DOHH2 (cell line): ENCODE measurements at regions not wholly inside any gene's neighbourhood (a gene's known extent, or its start where the extent isn't known, plus 50 kb on each side); places are given as distances from the start of the nearest gene placed in this dataset.

Experiments used
- H3F3A ChIP-seq: fragments of 200-600 bp; sonication (generic), shearing (Covaris generic); 2 replicates; pipeline ENCODE4 v1.6.0; 2016; ENCODE audit warnings: antibody characterized with exemption, mild to moderate bottlenecking; ENCODE audit not compliant: control insufficient read depth, insufficient read depth
- H3K27ac ChIP-seq: fragments of 200-600 bp; sonication (generic); 2 replicates; pipeline ENCODE4 v1.5.1; 2014; ENCODE audit warnings: low read depth, mild to moderate bottlenecking, low read length, moderate library complexity
- H3K27me3 ChIP-seq: fragments of 200-600 bp; sonication (generic); 2 replicates; pipeline ENCODE4 v1.6.1; 2014; ENCODE audit warnings: mild to moderate bottlenecking, low read length, mixed read lengths; ENCODE audit not compliant: control insufficient read depth
- H3K36me3 ChIP-seq: fragments of 200-600 bp; sonication (generic); 2 replicates; pipeline ENCODE4 v1.6.1; 2014; ENCODE audit warnings: mild to moderate bottlenecking, low read length, moderate library complexity, mixed read lengths; ENCODE audit not compliant: control insufficient read depth
- H3K4me1 ChIP-seq: fragments of 200-600 bp; sonication (generic); 2 replicates; pipeline ENCODE4 v1.6.1; 2014; ENCODE audit warnings: mild to moderate bottlenecking, low read length, mixed read lengths; ENCODE audit not compliant: control insufficient read depth
- H3K4me2 ChIP-seq: fragments of 200-600 bp; sonication (generic); 2 replicates; pipeline ENCODE4 v1.6.0; 2014; ENCODE audit warnings: mild to moderate bottlenecking, low read length, moderate library complexity
- H3K4me3 ChIP-seq: fragments of 200-600 bp; sonication (generic); 2 replicates; pipeline ENCODE4 v1.5.1; 2014; ENCODE audit warnings: mild to moderate bottlenecking, low read length, mixed read lengths
- H3K79me2 ChIP-seq: fragments of 200-600 bp; sonication (generic); 2 replicates; pipeline ENCODE4 v1.6.1; 2014; ENCODE audit warnings: mild to moderate bottlenecking, low read length, mixed read lengths; ENCODE audit not compliant: control insufficient read depth
- H3K9me2 ChIP-seq: fragments of 200-600 bp; sonication (generic); replicated peaks from 2 replicates; pipeline ENCODE4 v1.6.1; 2014; ENCODE audit warnings: mild to moderate bottlenecking, low read length, mixed read lengths; ENCODE audit not compliant: control insufficient read depth
- H3K9me3 ChIP-seq: fragments of 200-600 bp; sonication (generic); 2 replicates; pipeline ENCODE4 v1.6.1; 2014; ENCODE audit warnings: antibody characterized with exemption, low read length, mixed read lengths; ENCODE audit not compliant: control insufficient read depth, insufficient read depth
- H4K20me1 ChIP-seq: fragments of 200-600 bp; sonication (generic); 2 replicates; pipeline ENCODE4 v1.6.0; 2014; ENCODE audit warnings: low read depth, mild to moderate bottlenecking, antibody characterized with exemption, low read length, moderate library complexity; ENCODE audit not compliant: control insufficient read depth, insufficient read depth
- CTCF ChIP-seq: fragments of 200-600 bp; sonication (generic); IDR thresholded peaks from one replicate; pipeline ENCODE4 v1.5.1; 2014; ENCODE audit warnings: antibody characterized with exemption, mild to moderate bottlenecking, low read depth, low read length; ENCODE audit not compliant: poor library complexity, severe bottlenecking
- EZH2phosphoT487 ChIP-seq: fragments of 200-600 bp; sonication (generic); IDR thresholded peaks from 2 replicates; pipeline ENCODE4 v1.6.1; 2017; ENCODE audit warnings: borderline replicate concordance, mild to moderate bottlenecking, antibody characterized with exemption, low read length, moderate library complexity, mixed read lengths

GRCh38 chr12:84435682-84436081, 476.9 kb downstream of the SLC6A15 start:
- no peak overlapping the region for H3K4me3 ChIP-seq
- TF ChIP-seq EZH2phosphoT487 (no peak), CTCF (no peak)
- no peaks in the 10 kb centered on the region; the same call in 1 of the 2 replicates for H3K9me2 ChIP-seq
- no peaks in the 10 kb centered on the region for H3K9me3 ChIP-seq
- no peaks in the 10 kb centered on the region for H3K79me2 ChIP-seq
- H3K4me2 ChIP-seq: no peak overlapping the region
- no peaks in the 10 kb centered on the region for H3K36me3 ChIP-seq
- H3K27ac ChIP-seq: no peak overlapping the region
- no peaks in the 10 kb centered on the region for H3F3A ChIP-seq
- no peaks in the 10 kb centered on the region for H3K4me1 ChIP-seq
- no peaks in the 10 kb centered on the region for H4K20me1 ChIP-seq
- H3K27me3 ChIP-seq: no peaks in the 10 kb centered on the region

GRCh38 chr12:84422340-84422739, 490.3 kb downstream of the SLC6A15 start:
- H3K9me3 ChIP-seq: no peaks in the 10 kb centered on the region
- H3K79me2 ChIP-seq: no peaks in the 10 kb centered on the region
- no peaks in the 10 kb centered on the region for H4K20me1 ChIP-seq
- peaks cover 5% of the 10 kb centered on the region for H3K4me1 ChIP-seq
- no peaks in the 10 kb centered on the region for H3F3A ChIP-seq
- no peak overlapping the region for H3K4me3 ChIP-seq
- H3K27ac ChIP-seq: no peak overlapping the region
- no peak overlapping the region for H3K4me2 ChIP-seq
- H3K27me3 ChIP-seq: no peaks in the 10 kb centered on the region
- TF ChIP-seq CTCF (no peak), EZH2phosphoT487 (no peak)
- no peaks in the 10 kb centered on the region for H3K9me2 ChIP-seq
- H3K36me3 ChIP-seq: no peaks in the 10 kb centered on the region

GRCh38 chr12:84421103-84421502, 491.5 kb downstream of the SLC6A15 start:
- Histone ChIP-seq H4K20me1 (no peaks in the 10 kb centered on the region), H3K36me3 (no peaks in the 10 kb centered on the region), H3K9me2 (no peaks in the 10 kb centered on the region), H3K9me3 (no peaks in the 10 kb centered on the region), H3K79me2 (no peaks in the 10 kb centered on the region), H3K27me3 (no peaks in the 10 kb centered on the region), H3K27ac (no peak overlapping the region), H3K4me3 (no peak overlapping the region; the same call in 1 of the 2 replicates), H3F3A (no peaks in the 10 kb centered on the region), H3K4me1 (peaks cover 5% of the 10 kb centered on the region), H3K4me2 (peak overlapping the region; percentile 22; the same call in 1 of the 2 replicates)
- TF ChIP-seq CTCF: no peak
- TF ChIP-seq EZH2phosphoT487: no peak
